OCI-LY7 (cell line): ENCODE measurements at regions not wholly inside any gene's neighbourhood (a gene's known extent, or its start where the extent isn't known, plus 50 kb on each side); places are given as distances from the start of the nearest gene placed in this dataset.

Source experiments
- BruUV-seq: library from RNA; stranded (reverse); fragments of 400-500 nt; replicated peaks from 2 replicates; lab custom pipeline; 2021; lab: Mats Ljungman, UMichigan
- CTCF ChIA-PET: fragments of 300-600 bp; sonication (Branson Sonifier 250); formaldehyde crosslinking; loops from one replicate; lab custom pipeline; 2022; ENCODE audit warnings: antibody characterized with exemption; ENCODE audit not compliant: unreplicated experiment; lab: Charles Lee
- POLR2A ChIA-PET: fragments of 300-600 bp; sonication (Branson Sonifier 250); formaldehyde crosslinking; loops from one replicate; lab custom pipeline; 2022; ENCODE audit warnings: antibody characterized with exemption; lab: Charles Lee
- DNase-seq: peaks from one replicate; pipeline ENCODE4 v3.0.0-alpha.2; 2015; ENCODE audit warnings: low spot score
- H2AFZ ChIP-seq: fragments of 200-600 bp; sonication (generic), shearing (Covaris generic); 2 replicates; pipeline ENCODE4 v1.6.1; 2014; ENCODE audit warnings: mild to moderate bottlenecking, antibody characterized with exemption, low read length, moderate library complexity
- H3K27ac ChIP-seq: fragments of 200-600 bp; sonication (generic); 2 replicates; pipeline ENCODE4 v1.5.1; 2014; ENCODE audit warnings: mixed run types, low read depth, mild to moderate bottlenecking, moderate library complexity, low read length, inconsistent platforms; ENCODE audit not compliant: poor library complexity, severe bottlenecking
- H3K36me3 ChIP-seq: fragments of 200-600 bp; sonication (generic); 2 replicates; pipeline ENCODE4 v1.6.1; 2014; ENCODE audit warnings: mild to moderate bottlenecking, antibody characterized with exemption, low read length, moderate library complexity, mixed read lengths; ENCODE audit not compliant: insufficient read depth
- H3K4me1 ChIP-seq: fragments of 200-600 bp; sonication (generic); 2 replicates; pipeline ENCODE4 v1.5.1; 2014; ENCODE audit warnings: mild to moderate bottlenecking, low read length; ENCODE audit not compliant: insufficient read depth, poor library complexity, severe bottlenecking
- H3K4me2 ChIP-seq: fragments of 200-600 bp; sonication (generic); 2 replicates; pipeline ENCODE4 v1.6.1; 2014; ENCODE audit warnings: mild to moderate bottlenecking, low read length
- H3K4me3 ChIP-seq: fragments of 200-600 bp; sonication (generic); 2 replicates; pipeline ENCODE4 v1.5.1; 2014; ENCODE audit warnings: mild to moderate bottlenecking, low read depth, low read length; ENCODE audit not compliant: poor library complexity, severe bottlenecking
- H3K79me2 ChIP-seq: fragments of 200-600 bp; sonication (generic); 2 replicates; pipeline ENCODE4 v1.6.1; 2016; ENCODE audit warnings: low read depth, mild to moderate bottlenecking, low read length, moderate library complexity, mixed read lengths; ENCODE audit not compliant: insufficient read depth
- H3K9me2 ChIP-seq: fragments of 200-600 bp; sonication (generic); 2 replicates; pipeline ENCODE4 v1.6.1; 2016; ENCODE audit warnings: mild to moderate bottlenecking, low read length, mixed read lengths; ENCODE audit not compliant: insufficient read depth
- H3K9me3 ChIP-seq: fragments of 200-600 bp; sonication (generic); 2 replicates; pipeline ENCODE4 v1.6.1; 2014; ENCODE audit warnings: mild to moderate bottlenecking, mixed run types, low read length, mixed read lengths
- H4K20me1 ChIP-seq: fragments of 200-600 bp; sonication (generic); 2 replicates; pipeline ENCODE4 v1.6.1; 2014; ENCODE audit warnings: mild to moderate bottlenecking, antibody characterized with exemption, low read length, moderate library complexity, mixed read lengths; ENCODE audit not compliant: insufficient read depth
- CTCF ChIP-seq: fragments of 200-600 bp; sonication (generic); conservative IDR thresholded peaks from 2 replicates; pipeline ENCODE4 v1.5.1; 2014; ENCODE audit warnings: mild to moderate bottlenecking, antibody characterized with exemption, low read length, moderate library complexity, mixed read lengths
- EZH2phosphoT487 ChIP-seq: fragments of 200-600 bp; sonication (generic); IDR thresholded peaks from 2 replicates; pipeline ENCODE4 v1.6.1; 2018; ENCODE audit warnings: low read depth, borderline replicate concordance, mild to moderate bottlenecking, mixed run types, antibody characterized with exemption, low read length, moderate library complexity, mixed read lengths
- intact Hi-C: fragments of 100-400 bp; cut with micrococcal nuclease; formaldehyde crosslinking; loops from one replicate; pipeline ENCODE4 v1.10.0; 2022; ENCODE audit not compliant: unreplicated experiment

GRCh38 chr4:53649357-53649756 is 58.1 kb upstream of the LNX1 start:
- Histone ChIP-seq H3K4me2 (no peak overlapping the region), H3K9me3 (no peaks in the 10 kb centered on the region), H3K4me3 (no peak overlapping the region), H3K4me1 (no peaks in the 10 kb centered on the region), H3K36me3 (no peaks in the 10 kb centered on the region), H4K20me1 (no peaks in the 10 kb centered on the region), H3K9me2 (no peaks in the 10 kb centered on the region), H3K27ac (no peak overlapping the region), H2AFZ (no peak overlapping the region), H3K79me2 (no peaks in the 10 kb centered on the region)
- ChIA-PET CTCF (no interaction called here), POLR2A (interaction anchor here (0.6 to 1.2 kb wide), 5 partner anchors 18 to 136 kb away, joined by 3 to 5 read pairs (median 3); no protein-coding TSS in a partner anchor)
- no peak for DNase-seq
- BruUV-seq: no TSS peak
- TF ChIP-seq CTCF: no peak
- TF ChIP-seq EZH2phosphoT487: no peak
- intact Hi-C loops: no loop called here

GRCh38 chr4:53647547-53647946 is 56.3 kb upstream of the LNX1 start:
- no TSS peak for BruUV-seq
- H2AFZ ChIP-seq: no peak overlapping the region
- H3K79me2 ChIP-seq: no peaks in the 10 kb centered on the region
- no peak overlapping the region for H3K27ac ChIP-seq
- intact Hi-C loops: no loop called here
- ChIA-PET POLR2A (no interaction called here), CTCF (no interaction called here)
- no peaks in the 10 kb centered on the region for H3K9me2 ChIP-seq
- TF ChIP-seq EZH2phosphoT487: no peak
- no peak for TF ChIP-seq CTCF
- H3K4me1 ChIP-seq: no peaks in the 10 kb centered on the region
- no peak overlapping the region for H3K4me2 ChIP-seq
- no peaks in the 10 kb centered on the region for H3K9me3 ChIP-seq
- H4K20me1 ChIP-seq: no peaks in the 10 kb centered on the region
- no peak for DNase-seq
- H3K4me3 ChIP-seq: no peak overlapping the region
- no peaks in the 10 kb centered on the region for H3K36me3 ChIP-seq

- Histone ChIP-seq H4K20me1 (no peaks in the 10 kb centered on the region), H3K36me3 (no peaks in the 10 kb centered on the region), H3K79me2 (no peaks in the 10 kb centered on the region), H3K4me2 (no peak overlapping the region), H3K27ac (no peak overlapping the region), H2AFZ (no peak overlapping the region), H3K9me2 (no peaks in the 10 kb centered on the region), H3K9me3 (no peaks in the 10 kb centered on the region), H3K4me3 (no peak overlapping the region), H3K4me1 (no peaks in the 10 kb centered on the region)
- ChIA-PET POLR2A (no interaction called here), CTCF (no interaction called here)
- BruUV-seq: no TSS peak
- DNase-seq: no peak
- intact Hi-C loops: no loop called here
- TF ChIP-seq EZH2phosphoT487: no peak
- no peak for TF ChIP-seq CTCF
Measured at GRCh38 chr4:53646795-53647194, 55.5 kb upstream of the LNX1 start.
